ENCODE measurements at regions not wholly inside any gene's neighbourhood (a gene's known extent, or its start where the extent isn't known, plus 50 kb on each side); places are given as distances from the start of the nearest gene placed in this dataset.

GRCh38 chr10:118501171-118501570 is 94.3 kb downstream of the PRLHR start:
- DNase-seq (ENCODE audit: low read depth, low spot score), result no peak

- no peak for DNase-seq (ENCODE audit: low read depth, low spot score)
These were observed 94.9 kb downstream of the PRLHR start for GRCh38 chr10:118500477-118501104.

- DNase-seq (ENCODE audit: low read depth, low spot score), result no peak
These were observed 96.3 kb downstream of the PRLHR start for GRCh38 chr10:118499186-118499585.

GRCh38 chr10:118498623-118499022 is 96.8 kb downstream of the PRLHR start:
- DNase-seq (ENCODE audit: low read depth, low spot score), result no peak

GRCh38 chr10:118497227-118497626 is 98.2 kb downstream of the PRLHR start:
- DNase-seq (ENCODE audit: low read depth, low spot score), result no peak

- DNase-seq (ENCODE audit: low read depth, low spot score), result no peak
These were observed 98.9 kb downstream of the PRLHR start for GRCh38 chr10:118496525-118496924.

- DNase-seq (ENCODE audit: low read depth, low spot score), result no peak
These were observed 99.9 kb downstream of the PRLHR start for GRCh38 chr10:118495499-118495898.

GRCh38 chr10:118491055-118491454 is 104.4 kb downstream of the PRLHR start:
- no peak for DNase-seq (ENCODE audit: low read depth, low spot score)

GRCh38 chr10:118488710-118489497 is 106.5 kb downstream of the PRLHR start:
- DNase-seq (ENCODE audit: low read depth, low spot score), result no peak

GRCh38 chr10:118485641-118486040 is 109.8 kb downstream of the PRLHR start:
- DNase-seq (ENCODE audit: low read depth, low spot score), result no peak

GRCh38 chr10:118484152-118484871 is 111.1 kb downstream of the PRLHR start:
- no peak for DNase-seq (ENCODE audit: low read depth, low spot score)

- DNase-seq (ENCODE audit: low read depth, low spot score), result no peak
These were observed 112.0 kb downstream of the PRLHR start for GRCh38 chr10:118483496-118483895.

- no peak for DNase-seq (ENCODE audit: low read depth, low spot score)
These were observed 112.8 kb downstream of the PRLHR start for GRCh38 chr10:118482393-118483331.

- no peak for DNase-seq (ENCODE audit: low read depth, low spot score)
These were observed 113.6 kb downstream of the PRLHR start for GRCh38 chr10:118481871-118482270.

GRCh38 chr10:118475214-118475613 is 120.2 kb downstream of the PRLHR start:
- DNase-seq (ENCODE audit: low read depth, low spot score), result no peak

GRCh38 chr10:118474111-118474510 is 121.3 kb downstream of the PRLHR start:
- DNase-seq (ENCODE audit: low read depth, low spot score), result no peak

GRCh38 chr10:118473305-118473960 is 122.0 kb downstream of the PRLHR start:
- DNase-seq (ENCODE audit: low read depth, low spot score), result no peak

GRCh38 chr10:118472415-118473304 is 122.8 kb downstream of the PRLHR start:
- DNase-seq (ENCODE audit: low read depth, low spot score), result no peak

- DNase-seq (ENCODE audit: low read depth, low spot score), result no peak
These were observed 123.6 kb downstream of the PRLHR start for GRCh38 chr10:118471863-118472262.

- DNase-seq (ENCODE audit: low read depth, low spot score), result no peak
These were observed 125.0 kb downstream of the PRLHR start for GRCh38 chr10:118470470-118470869.

All from activated CD4-positive, CD25-positive, alpha-beta regulatory T cell treated with anti-CD3 and anti-CD28 coated beads, Interleukin-2, amount 50 U/mL, for 16 hours (primary cell).